K562 (cell line): ENCODE measurements at regions not wholly inside any gene's neighbourhood (a gene's known extent, or its start where the extent isn't known, plus 50 kb on each side); places are given as distances from the start of the nearest gene placed in this dataset.

Source experiments
- CAMTA2 ChIP-seq: fragments of 250-450 bp; sonication (Bioruptor Pico); conservative IDR thresholded peaks from 2 replicates; pipeline ENCODE4 v1.5.1; 2022
- DIDO1 ChIP-seq: fragments of 450-650 bp; IDR thresholded peaks from 2 replicates; pipeline ENCODE4 v1.6.1; 2016; ENCODE audit warnings: low read depth, missing biosample characterization, missing genetic modification characterization
- EGR1 ChIP-seq: fragments of 450-650 bp; conservative IDR thresholded peaks from 2 replicates; pipeline ENCODE4 v1.6.1; 2017; ENCODE audit warnings: mild to moderate bottlenecking
- EP300 ChIP-seq: IDR thresholded peaks from 2 replicates; pipeline ENCODE4 v1.6.1; 2012; ENCODE audit warnings: low read length, improper control_type of control experiment
- KHSRP ChIP-seq: fragments of 450-650 bp; IDR thresholded peaks from 2 replicates; pipeline ENCODE4 v1.6.1; 2017
- LARP7 ChIP-seq: fragments of 450-650 bp; IDR thresholded peaks from 2 replicates; pipeline ENCODE4 v1.6.1; 2016
- NEUROD1 ChIP-seq: fragments of 150-350 bp; IDR thresholded peaks from 2 replicates; pipeline ENCODE4 v1.6.1; 2014; ENCODE audit warnings: borderline replicate concordance, low read length, low read depth; ENCODE audit not compliant: partially characterized antibody
- PHF21A ChIP-seq: fragments of 450-650 bp; IDR thresholded peaks from 2 replicates; pipeline ENCODE4 v1.6.1; 2017; ENCODE audit warnings: low read depth, borderline replicate concordance
- SMARCE1 ChIP-seq: fragments of 450-650 bp; IDR thresholded peaks from 2 replicates; pipeline ENCODE4 v1.7.1; 2016; ENCODE audit warnings: mild to moderate bottlenecking
- TCF7L2 ChIP-seq: fragments of 150-350 bp; IDR thresholded peaks from 2 replicates; pipeline ENCODE4 v1.6.1; 2016; ENCODE audit warnings: low read depth, mild to moderate bottlenecking, low read length, moderate library complexity
- XRCC4 ChIP-seq: IDR thresholded peaks from one replicate; pipeline ENCODE4 v1.6.1; 2011; ENCODE audit not compliant: insufficient read depth, insufficient read length; ENCODE audit errors: extremely low read depth
- ZNF766 ChIP-seq: fragments of 200-800 bp; sonication (Bioruptor generic); conservative IDR thresholded peaks from 2 replicates; pipeline ENCODE4 v1.6.1; 2016; ENCODE audit warnings: missing genetic modification characterization, missing compliant biosample characterization
- TF ChIP-seq, protein P1 (sequence below), 3 experiments: IDR thresholded peaks in 2 of 3; conservative IDR thresholded peaks in 1 of 3; 2 replicates each; pipeline ENCODE4 v1.5.1; 2011 to 2012; ENCODE audit warnings: low read length in 3 of 3, mild to moderate bottlenecking in 3 of 3, control low read depth in 2 of 3, improper control_type of control experiment in 1 of 3, inconsistent platforms in 1 of 3, low read depth in 1 of 3, mixed read lengths in 1 of 3, moderate library complexity in 1 of 3; ENCODE audit not compliant: insufficient read depth in 2 of 3
- TF ChIP-seq, protein P2 (sequence below): fragments of 200-800 bp; sonication (Bioruptor generic); IDR thresholded peaks from 2 replicates; pipeline ENCODE4 v1.6.1; 2017; ENCODE audit warnings: missing genetic modification characterization, missing compliant biosample characterization
- TF ChIP-seq, protein P3 (sequence below): sonication (generic); formaldehyde crosslinking; IDR thresholded peaks from 2 replicates; pipeline ENCODE4 v1.8.1; 2023; ENCODE audit warnings: mild to moderate bottlenecking, missing genetic modification reagents, moderate library complexity
- TF ChIP-seq, protein P4 (sequence below), 2 experiments: fragments of 250-450 bp in 1 of 2; fragments of 450-650 bp in 1 of 2; sonication (Bioruptor Pico) in 1 of 2; IDR thresholded peaks; 2 replicates each; pipeline versions ENCODE4 v1.6.1 to v1.8.0; 2016 to 2021; ENCODE audit warnings: mild to moderate bottlenecking in 2 of 2, moderate library complexity in 2 of 2, missing compliant biosample characterization in 1 of 2, missing genetic modification characterization in 1 of 2
- TF ChIP-seq, protein P5 (sequence below), 2 experiments: IDR thresholded peaks in 1 of 2; conservative IDR thresholded peaks in 1 of 2; 2 replicates each; pipeline ENCODE4 v1.6.1; 2016; ENCODE audit warnings: low read depth in 2 of 2, mild to moderate bottlenecking in 1 of 2, missing compliant biosample characterization in 1 of 2, missing genetic modification characterization in 1 of 2, moderate library complexity in 1 of 2

DNA sequence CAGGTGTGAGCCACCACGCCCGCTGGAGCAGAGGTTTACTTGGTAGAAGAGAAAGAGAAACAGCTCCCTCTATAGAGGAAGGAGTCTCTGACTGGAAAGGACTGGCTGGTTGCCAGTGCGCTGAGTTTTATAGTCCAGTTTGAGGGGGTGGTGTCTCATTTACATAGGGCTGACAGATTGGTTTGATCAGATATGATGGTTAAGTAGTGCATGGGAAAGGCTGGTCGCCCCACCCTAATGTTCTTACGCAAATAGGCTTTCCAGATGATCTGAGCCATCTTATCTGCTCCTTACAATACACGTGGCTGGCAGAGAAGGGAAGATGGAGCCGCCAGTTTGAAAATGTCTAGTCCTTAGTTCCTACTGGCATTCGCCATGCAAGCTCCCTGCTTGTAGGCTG lies 439.5 kb downstream of the NAF1 start (continued):
- TF ChIP-seq, protein P1, sequence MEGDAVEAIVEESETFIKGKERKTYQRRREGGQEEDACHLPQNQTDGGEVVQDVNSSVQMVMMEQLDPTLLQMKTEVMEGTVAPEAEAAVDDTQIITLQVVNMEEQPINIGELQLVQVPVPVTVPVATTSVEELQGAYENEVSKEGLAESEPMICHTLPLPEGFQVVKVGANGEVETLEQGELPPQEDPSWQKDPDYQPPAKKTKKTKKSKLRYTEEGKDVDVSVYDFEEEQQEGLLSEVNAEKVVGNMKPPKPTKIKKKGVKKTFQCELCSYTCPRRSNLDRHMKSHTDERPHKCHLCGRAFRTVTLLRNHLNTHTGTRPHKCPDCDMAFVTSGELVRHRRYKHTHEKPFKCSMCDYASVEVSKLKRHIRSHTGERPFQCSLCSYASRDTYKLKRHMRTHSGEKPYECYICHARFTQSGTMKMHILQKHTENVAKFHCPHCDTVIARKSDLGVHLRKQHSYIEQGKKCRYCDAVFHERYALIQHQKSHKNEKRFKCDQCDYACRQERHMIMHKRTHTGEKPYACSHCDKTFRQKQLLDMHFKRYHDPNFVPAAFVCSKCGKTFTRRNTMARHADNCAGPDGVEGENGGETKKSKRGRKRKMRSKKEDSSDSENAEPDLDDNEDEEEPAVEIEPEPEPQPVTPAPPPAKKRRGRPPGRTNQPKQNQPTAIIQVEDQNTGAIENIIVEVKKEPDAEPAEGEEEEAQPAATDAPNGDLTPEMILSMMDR (IDR thresholded peaks at IDR 0.05 in 2 of 3, conservative IDR thresholded peaks at IDR 0.05 in 1 of 3; ENCODE audit: insufficient read depth in 2 of 3, low read depth in 1 of 3, low read length in 3 of 3): peak in 2 of 3 experiments; percentile 20 to 22; a peak in 2 of 6 replicates
- 0 out of 2 replicates have a peak, but pooled peaks have one; percentile 11 for TF ChIP-seq EP300
- peak; percentile 26; the same call in 1 of the 2 replicates for TF ChIP-seq SMARCE1
- TF ChIP-seq DIDO1: no peak
- TF ChIP-seq KHSRP: no peak
- TF ChIP-seq, protein P2, sequence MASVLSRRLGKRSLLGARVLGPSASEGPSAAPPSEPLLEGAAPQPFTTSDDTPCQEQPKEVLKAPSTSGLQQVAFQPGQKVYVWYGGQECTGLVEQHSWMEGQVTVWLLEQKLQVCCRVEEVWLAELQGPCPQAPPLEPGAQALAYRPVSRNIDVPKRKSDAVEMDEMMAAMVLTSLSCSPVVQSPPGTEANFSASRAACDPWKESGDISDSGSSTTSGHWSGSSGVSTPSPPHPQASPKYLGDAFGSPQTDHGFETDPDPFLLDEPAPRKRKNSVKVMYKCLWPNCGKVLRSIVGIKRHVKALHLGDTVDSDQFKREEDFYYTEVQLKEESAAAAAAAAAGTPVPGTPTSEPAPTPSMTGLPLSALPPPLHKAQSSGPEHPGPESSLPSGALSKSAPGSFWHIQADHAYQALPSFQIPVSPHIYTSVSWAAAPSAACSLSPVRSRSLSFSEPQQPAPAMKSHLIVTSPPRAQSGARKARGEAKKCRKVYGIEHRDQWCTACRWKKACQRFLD (CRISPR knock-in tag): no peak
- TF ChIP-seq, protein P3, sequence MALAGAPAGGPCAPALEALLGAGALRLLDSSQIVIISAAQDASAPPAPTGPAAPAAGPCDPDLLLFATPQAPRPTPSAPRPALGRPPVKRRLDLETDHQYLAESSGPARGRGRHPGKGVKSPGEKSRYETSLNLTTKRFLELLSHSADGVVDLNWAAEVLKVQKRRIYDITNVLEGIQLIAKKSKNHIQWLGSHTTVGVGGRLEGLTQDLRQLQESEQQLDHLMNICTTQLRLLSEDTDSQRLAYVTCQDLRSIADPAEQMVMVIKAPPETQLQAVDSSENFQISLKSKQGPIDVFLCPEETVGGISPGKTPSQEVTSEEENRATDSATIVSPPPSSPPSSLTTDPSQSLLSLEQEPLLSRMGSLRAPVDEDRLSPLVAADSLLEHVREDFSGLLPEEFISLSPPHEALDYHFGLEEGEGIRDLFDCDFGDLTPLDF (CRISPR knock-in tag): no peak
- no peak for TF ChIP-seq PHF21A
- TF ChIP-seq XRCC4: no peak
- no peak for TF ChIP-seq CAMTA2 (CRISPR knock-in tag)
- 0 out of 2 replicates have a peak, but pooled peaks have one; percentile 31 for TF ChIP-seq ZNF766
- no peak for TF ChIP-seq LARP7
- TF ChIP-seq, protein P4, sequence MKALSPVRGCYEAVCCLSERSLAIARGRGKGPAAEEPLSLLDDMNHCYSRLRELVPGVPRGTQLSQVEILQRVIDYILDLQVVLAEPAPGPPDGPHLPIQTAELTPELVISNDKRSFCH (CRISPR knock-in tag; IDR thresholded peaks at IDR 0.05): no peak
- TF ChIP-seq, protein P4 (tag; IDR thresholded peaks at IDR 0.05): no peak
- TF ChIP-seq TCF7L2: no peak
- TF ChIP-seq, protein P5, sequence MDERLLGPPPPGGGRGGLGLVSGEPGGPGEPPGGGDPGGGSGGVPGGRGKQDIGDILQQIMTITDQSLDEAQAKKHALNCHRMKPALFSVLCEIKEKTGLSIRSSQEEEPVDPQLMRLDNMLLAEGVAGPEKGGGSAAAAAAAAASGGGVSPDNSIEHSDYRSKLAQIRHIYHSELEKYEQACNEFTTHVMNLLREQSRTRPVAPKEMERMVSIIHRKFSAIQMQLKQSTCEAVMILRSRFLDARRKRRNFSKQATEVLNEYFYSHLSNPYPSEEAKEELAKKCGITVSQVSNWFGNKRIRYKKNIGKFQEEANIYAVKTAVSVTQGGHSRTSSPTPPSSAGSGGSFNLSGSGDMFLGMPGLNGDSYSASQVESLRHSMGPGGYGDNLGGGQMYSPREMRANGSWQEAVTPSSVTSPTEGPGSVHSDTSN (CRISPR knock-in tag; IDR thresholded peaks at IDR 0.05; ENCODE audit: low read depth): no peak
- TF ChIP-seq, protein P5 (tag; conservative IDR thresholded peaks at IDR 0.05; ENCODE audit: low read depth): peak; percentile 50; the same call in 1 of the 2 replicates
- TF ChIP-seq EGR1: peak; percentile 35; the same call in 1 of the 2 replicates
- TF ChIP-seq NEUROD1: no peak
